MCF 10A (cell line): ENCODE measurements at regions not wholly inside any gene's neighbourhood (a gene's known extent, or its start where the extent isn't known, plus 50 kb on each side); places are given as distances from the start of the nearest gene placed in this dataset.

Experiments used
- BruUV-seq: library from RNA; stranded (reverse); fragments of 400-500 nt; replicated peaks from 2 replicates; lab custom pipeline; 2021; lab: Mats Ljungman, UMichigan
- CTCF ChIA-PET: fragments of 300-600 bp; sonication (Branson Sonifier 250); formaldehyde crosslinking; extraction: SDS; loops from one replicate; lab custom pipeline; 2021; ENCODE audit warnings: antibody characterized with exemption, inconsistent platforms; lab: Yijun Ruan, JAX
- POLR2A ChIA-PET: fragments of 300-600, 350-650 bp; sonication (Branson Sonifier 250); formaldehyde crosslinking; extraction: SDS; loops from one replicate; lab custom pipeline; 2020; ENCODE audit warnings: antibody characterized with exemption, inconsistent platforms; lab: Yijun Ruan, JAX
- DNase-seq: peaks from one replicate; pipeline ENCODE4 v3.0.0-alpha.2; 2018; ENCODE audit not compliant: unreplicated experiment
- H3K27ac Mint-ChIP-seq: one replicate; pipeline ENCODE4 v1.8.0; 2022; ENCODE audit warnings: mild to moderate bottlenecking, low read depth, mixed read lengths; ENCODE audit not compliant: unreplicated experiment
- H3K27me3 Mint-ChIP-seq: one replicate; pipeline ENCODE4 v1.8.0; 2022; ENCODE audit warnings: mixed read lengths; ENCODE audit not compliant: insufficient read depth, unreplicated experiment
- H3K36me3 Mint-ChIP-seq: one replicate; pipeline ENCODE4 v1.8.0; 2022; ENCODE audit warnings: mild to moderate bottlenecking, moderate library complexity, mixed read lengths; ENCODE audit not compliant: insufficient read depth, unreplicated experiment
- H3K4me1 Mint-ChIP-seq: one replicate; pipeline ENCODE4 v1.8.0; 2022; ENCODE audit warnings: mixed read lengths; ENCODE audit not compliant: insufficient read depth, unreplicated experiment
- H3K4me3 Mint-ChIP-seq: one replicate; pipeline ENCODE4 v1.8.0; 2022; ENCODE audit warnings: mild to moderate bottlenecking, moderate library complexity, mixed read lengths; ENCODE audit not compliant: unreplicated experiment
- H3K9me3 Mint-ChIP-seq: one replicate; pipeline ENCODE4 v1.8.0; 2022; ENCODE audit warnings: mixed read lengths; ENCODE audit not compliant: unreplicated experiment
- intact Hi-C: fragments of 100-400 bp; cut with micrococcal nuclease; formaldehyde crosslinking; loops from 2 replicates; pipeline ENCODE4 v1.14.1; 2022
- TF ChIP-seq, protein P1 (sequence below): fragments of 200-600 bp; IDR thresholded peaks from one replicate; pipeline ENCODE4 v1.8.0; 2022; ENCODE audit warnings: antibody characterized with exemption, mild to moderate bottlenecking; ENCODE audit not compliant: unreplicated experiment

DNA sequence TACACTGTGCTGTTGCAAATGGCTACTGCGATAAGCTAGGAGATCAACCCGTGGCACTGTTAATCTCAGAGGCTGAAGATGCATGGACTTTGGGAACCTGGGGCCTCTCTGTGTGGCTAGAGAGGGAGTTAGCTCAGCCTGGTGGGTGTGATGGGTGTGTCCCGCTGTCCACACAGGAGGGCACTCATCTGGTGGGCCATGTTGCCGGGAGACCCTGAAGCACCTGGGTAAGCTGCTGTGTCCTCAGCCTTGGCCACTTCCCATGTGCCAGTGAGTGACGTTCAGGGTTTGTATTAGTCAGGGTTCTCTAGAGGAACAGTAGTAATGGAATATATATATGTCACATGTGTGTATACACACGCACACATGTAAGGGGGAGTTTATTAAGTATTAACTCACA lies 132.7 kb downstream of the ERMARD start:
- BruUV-seq = no TSS peak
- H3K4me1 Mint-ChIP-seq = peaks cover 10% of the 10 kb centered on the region

DNA sequence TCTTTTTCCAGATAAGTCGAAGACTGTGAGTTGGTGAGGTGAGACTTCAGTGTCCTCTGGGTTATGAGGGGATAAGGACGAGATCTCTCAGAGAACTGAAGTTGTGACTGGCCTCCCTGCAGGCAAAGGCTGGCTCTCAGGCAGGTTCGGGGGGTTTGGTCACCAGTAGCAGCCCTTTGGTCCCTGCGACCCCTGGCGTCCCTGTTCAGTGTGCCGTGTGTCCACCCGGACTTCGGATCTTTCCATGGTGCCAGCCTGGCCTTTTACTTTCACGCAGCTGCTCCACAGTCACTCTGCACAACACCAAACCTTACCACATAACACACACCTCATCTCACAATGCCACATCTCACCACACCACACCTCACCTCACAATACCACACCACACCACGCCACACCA lies 131.9 kb downstream of the ERMARD start:
- intact Hi-C loops = no loop called here
- Mint-ChIP-seq H3K9me3 (no peaks in the 10 kb centered on the region), H3K27ac (no peak overlapping the region), H3K4me1 (peaks cover 10% of the 10 kb centered on the region), H3K27me3 (peaks cover 78% of the 10 kb centered on the region), H3K36me3 (no peaks in the 10 kb centered on the region), H3K4me3 (no peak overlapping the region)
- DNase-seq = no peak
- CTCF ChIA-PET = interaction anchor here (1.2 kb wide), 1 partner anchor 51 kb away, joined by 3 read pairs; no protein-coding TSS in a partner anchor
- POLR2A ChIA-PET = no interaction called here
- no TSS peak for BruUV-seq
- TF ChIP-seq, protein P1, sequence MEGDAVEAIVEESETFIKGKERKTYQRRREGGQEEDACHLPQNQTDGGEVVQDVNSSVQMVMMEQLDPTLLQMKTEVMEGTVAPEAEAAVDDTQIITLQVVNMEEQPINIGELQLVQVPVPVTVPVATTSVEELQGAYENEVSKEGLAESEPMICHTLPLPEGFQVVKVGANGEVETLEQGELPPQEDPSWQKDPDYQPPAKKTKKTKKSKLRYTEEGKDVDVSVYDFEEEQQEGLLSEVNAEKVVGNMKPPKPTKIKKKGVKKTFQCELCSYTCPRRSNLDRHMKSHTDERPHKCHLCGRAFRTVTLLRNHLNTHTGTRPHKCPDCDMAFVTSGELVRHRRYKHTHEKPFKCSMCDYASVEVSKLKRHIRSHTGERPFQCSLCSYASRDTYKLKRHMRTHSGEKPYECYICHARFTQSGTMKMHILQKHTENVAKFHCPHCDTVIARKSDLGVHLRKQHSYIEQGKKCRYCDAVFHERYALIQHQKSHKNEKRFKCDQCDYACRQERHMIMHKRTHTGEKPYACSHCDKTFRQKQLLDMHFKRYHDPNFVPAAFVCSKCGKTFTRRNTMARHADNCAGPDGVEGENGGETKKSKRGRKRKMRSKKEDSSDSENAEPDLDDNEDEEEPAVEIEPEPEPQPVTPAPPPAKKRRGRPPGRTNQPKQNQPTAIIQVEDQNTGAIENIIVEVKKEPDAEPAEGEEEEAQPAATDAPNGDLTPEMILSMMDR = no peak

More for the DNA sequence above, 132.7 kb downstream of the ERMARD start:
- intact Hi-C loops = no loop called here
- peaks cover 78% of the 10 kb centered on the region for H3K27me3 Mint-ChIP-seq
- H3K36me3 Mint-ChIP-seq = no peaks in the 10 kb centered on the region
- no peak overlapping the region for H3K4me3 Mint-ChIP-seq
- TF ChIP-seq, protein P1 = no peak
- no peak overlapping the region for H3K27ac Mint-ChIP-seq
- ChIA-PET CTCF (interaction anchor here (1.2 kb wide), 1 partner anchor 52 kb away, joined by 3 read pairs; no protein-coding TSS in a partner anchor), POLR2A (no interaction called here)
- no peak for DNase-seq
- H3K9me3 Mint-ChIP-seq = no peaks in the 10 kb centered on the region

DNA sequence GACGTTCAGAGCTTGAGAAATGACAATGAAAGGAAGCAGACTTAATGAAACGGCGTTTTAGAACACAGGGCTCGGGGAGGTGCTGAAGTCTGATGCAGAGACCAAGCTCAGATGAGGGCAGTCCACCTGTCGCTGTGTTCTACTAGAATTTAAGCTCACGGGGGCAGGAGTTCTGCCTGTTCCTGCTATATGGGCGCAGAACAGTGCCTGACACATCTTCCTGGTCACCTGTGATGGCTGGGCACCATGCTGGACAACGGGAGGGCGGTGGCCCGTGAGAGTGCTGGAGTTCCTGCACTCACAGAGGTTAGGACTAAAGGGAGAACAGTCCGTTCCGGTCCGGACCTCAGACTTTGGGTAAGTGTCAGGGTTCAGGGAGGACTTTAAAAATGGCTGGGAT lies 130.6 kb downstream of the ERMARD start:
- peaks cover 92% of the 10 kb centered on the region for H3K27me3 Mint-ChIP-seq
- CTCF ChIA-PET = no interaction called here

DNA sequence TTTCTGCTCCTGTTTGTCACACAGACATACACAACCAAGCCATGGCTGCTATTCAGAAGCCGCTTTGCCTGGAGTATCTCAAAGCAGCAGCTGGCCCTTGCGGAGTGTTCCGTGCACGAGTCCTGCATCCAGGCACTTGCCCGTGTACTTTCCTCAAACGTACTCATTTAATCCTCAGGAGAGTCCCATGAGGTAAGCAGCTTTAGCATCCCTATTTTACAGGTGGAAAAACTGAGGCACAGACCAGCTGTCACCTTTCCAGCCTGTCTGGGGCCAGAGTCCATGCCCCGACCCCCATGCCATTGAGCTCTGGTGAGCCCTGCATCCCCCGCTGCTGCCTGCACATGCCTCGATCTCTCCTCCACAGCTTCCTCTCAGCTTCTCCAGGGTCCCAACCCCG lies 130.0 kb downstream of the ERMARD start:
- Mint-ChIP-seq H3K9me3 (no peaks in the 10 kb centered on the region), H3K27ac (no peak overlapping the region), H3K4me1 (no peaks in the 10 kb centered on the region), H3K36me3 (no peaks in the 10 kb centered on the region), H3K4me3 (no peak overlapping the region), H3K27me3 (peaks cover 97% of the 10 kb centered on the region)
- ChIA-PET POLR2A (interaction anchor here (0.5 to 0.8 kb wide), 2 partner anchors 156 to 345 kb away, joined by 3 to 4 read pairs; no protein-coding TSS in a partner anchor), CTCF (interaction anchor here (0.6 kb wide), 1 partner anchor 1631 kb away, joined by 3 read pairs; no protein-coding TSS in a partner anchor)
- intact Hi-C loops = no loop called here
- TF ChIP-seq, protein P1 = no peak
- BruUV-seq = no TSS peak
- no peak for DNase-seq

More for the DNA sequence above, 130.6 kb downstream of the ERMARD start:
- intact Hi-C loops = no loop called here
- Mint-ChIP-seq H3K9me3 (no peaks in the 10 kb centered on the region), H3K4me3 (no peak overlapping the region), H3K27ac (no peak overlapping the region), H3K4me1 (peaks cover under 1% of the 10 kb centered on the region), H3K36me3 (no peaks in the 10 kb centered on the region)
- DNase-seq = no peak
- TF ChIP-seq, protein P1 = no peak
- no TSS peak for BruUV-seq
- POLR2A ChIA-PET = interaction anchor here (0.8 kb wide), 1 partner anchor 344 kb away, joined by 3 read pairs; no protein-coding TSS in a partner anchor
